ENCODE measurements at regions not wholly inside any gene's neighbourhood (a gene's known extent, or its start where the extent isn't known, plus 50 kb on each side); places are given as distances from the start of the nearest gene placed in this dataset.

GRCh38 chr5:34606101-34606500 lies 50.0 kb upstream of the RAI14 start:
- H3K4me1 ChIP-seq (ENCODE audit: control insufficient read depth, insufficient read depth, low read length) = peaks cover 5% of the 10 kb centered on the region
- H3K4me3 ChIP-seq (ENCODE audit: low read length) = no peak overlapping the region
- H3K9me3 ChIP-seq (ENCODE audit: control insufficient read depth, low read depth, low read length) = no peaks in the 10 kb centered on the region
- H3K27me3 ChIP-seq (ENCODE audit: control insufficient read depth, insufficient read depth, low read length) = no peaks in the 10 kb centered on the region
- DNase-seq = no peak
- H3K27ac ChIP-seq (ENCODE audit: low read length) = no peak overlapping the region
- WGBS (ENCODE audit: insufficient coverage, low lambda C conversion rate) = 90% methylated on average over 2 of the region's 4 CpGs
- H3K36me3 ChIP-seq (ENCODE audit: control insufficient read depth, insufficient read depth, low read length) = no peaks in the 10 kb centered on the region
